Activated CD4-positive, alpha-beta T cell treated with anti-CD3 and anti-CD28 coated beads, Interleukin-2, Interleukin-4, amounts not matched to agents 100 ng/mL and 50 ng/mL, durations not matched to agents 16 hours and 8 hours (primary cell): ENCODE measurements at regions not wholly inside any gene's neighbourhood (a gene's known extent, or its start where the extent isn't known, plus 50 kb on each side); places are given as distances from the start of the nearest gene placed in this dataset.
"Not testable (repeated sequence)": the region's sequence is repeated elsewhere in the genome, so short reads cannot be mapped to it uniquely, and the experiment has no call there.

Experiments used
- DNase-seq: peaks from one replicate; pipeline ENCODE4 v3.0.0-alpha.2; 2020; ENCODE audit warnings: low spot score

- DNase-seq: no peak
Observed at GRCh38 chr12:131647667-131648066, 63.2 kb upstream of the SFSWAP start.

GRCh38 chr12:131655469-131656174 is 55.3 kb upstream of the SFSWAP start:
- not testable (repeated sequence) for DNase-seq

- DNase-seq: not testable (repeated sequence)
Observed at GRCh38 chr12:131656796-131657195, 54.1 kb upstream of the SFSWAP start.

GRCh38 chr12:131658605-131659004 is 52.3 kb upstream of the SFSWAP start:
- DNase-seq: not testable (repeated sequence)

DNA sequence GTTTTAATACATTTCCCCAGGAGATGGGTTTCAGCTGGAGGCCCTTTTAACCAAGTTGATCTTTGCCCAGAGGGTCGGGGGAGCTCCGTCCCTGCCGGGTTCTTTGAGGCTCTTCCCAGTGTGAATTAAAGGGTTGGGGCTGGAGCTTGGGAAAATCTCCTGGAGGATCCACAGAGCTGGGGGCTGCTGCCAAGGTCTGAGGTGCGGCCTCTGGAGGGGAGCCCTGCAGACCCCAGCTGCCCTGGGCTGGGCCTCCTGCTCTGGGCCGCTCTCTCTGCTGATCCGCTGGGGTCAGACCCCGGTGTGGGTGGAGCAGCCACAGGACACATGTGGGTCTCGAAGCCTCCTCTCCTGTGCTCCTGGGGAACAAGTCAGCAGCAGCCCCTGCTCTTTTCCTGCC is 51.4 kb upstream of the SFSWAP start:
- not testable (repeated sequence) for DNase-seq

DNA sequence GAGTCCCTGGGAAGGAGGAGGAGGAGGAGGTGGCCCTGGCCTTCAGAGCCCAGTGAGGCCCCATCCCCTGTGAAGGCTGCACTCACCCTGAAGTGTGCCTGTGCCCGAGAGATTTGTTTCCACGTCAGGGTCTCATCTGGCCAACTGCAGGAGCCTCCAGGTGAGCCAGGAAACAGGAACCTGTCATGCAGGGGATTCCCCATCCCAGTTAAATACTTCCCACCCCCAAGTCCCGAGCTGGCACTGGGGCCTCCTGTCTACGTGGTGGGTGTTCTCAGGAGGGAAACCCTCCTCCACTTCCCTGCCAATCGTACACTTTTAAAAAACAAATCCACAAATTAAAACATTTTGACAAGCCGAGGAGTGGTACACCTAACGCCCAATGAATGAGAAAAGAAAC is 50.9 kb upstream of the SFSWAP start:
- DNase-seq: not testable (repeated sequence)

GRCh38 chr12:131660401-131660800 is 50.5 kb upstream of the SFSWAP start:
- DNase-seq: not testable (repeated sequence)
